ENCODE measurements at regions not wholly inside any gene's neighbourhood (a gene's known extent, or its start where the extent isn't known, plus 50 kb on each side); places are given as distances from the start of the nearest gene placed in this dataset.
A peak's percentile ranks its signal among the peaks of the same experiment; 100 is the strongest.

DNA sequence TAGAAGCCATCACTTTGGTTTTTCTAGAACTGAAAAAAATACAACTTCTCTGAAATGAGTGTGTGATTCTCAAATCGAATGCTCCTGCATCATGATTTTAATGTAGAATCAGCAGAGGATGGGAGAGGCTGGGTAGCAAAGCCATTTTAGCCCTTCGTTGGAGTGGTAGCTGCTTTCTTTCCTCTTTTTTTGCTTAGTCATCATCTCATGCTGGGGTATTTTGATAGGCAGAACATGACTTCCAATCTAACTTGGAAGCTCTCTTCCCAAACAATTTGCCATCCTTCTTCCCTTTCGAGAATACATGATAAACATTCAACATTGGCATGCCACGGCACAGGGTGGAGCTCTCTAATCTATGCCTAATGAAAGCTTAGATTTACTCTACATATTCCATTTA, 311.2 kb upstream of the LRATD1 start:
- no peak for DNase-seq

DNA sequence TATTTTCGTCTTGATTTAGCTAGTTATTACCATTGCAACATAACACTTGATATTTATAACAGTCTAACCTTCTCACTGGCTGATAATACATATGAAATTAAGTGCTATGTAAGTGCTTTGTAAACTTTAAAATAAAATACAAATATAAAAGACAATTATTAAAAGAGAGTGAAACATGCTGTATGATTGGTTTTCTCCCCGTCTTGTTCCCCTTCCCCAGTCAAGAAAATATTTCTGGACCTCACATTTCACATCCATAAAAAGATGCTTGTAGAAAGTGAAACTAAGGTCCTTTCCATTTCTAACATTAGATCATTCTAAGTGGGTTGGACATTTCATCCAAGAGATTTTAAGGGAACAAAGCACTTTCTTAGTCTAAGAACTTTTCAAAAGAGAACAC, 310.2 kb upstream of the LRATD1 start:
- no peak for DNase-seq

DNA sequence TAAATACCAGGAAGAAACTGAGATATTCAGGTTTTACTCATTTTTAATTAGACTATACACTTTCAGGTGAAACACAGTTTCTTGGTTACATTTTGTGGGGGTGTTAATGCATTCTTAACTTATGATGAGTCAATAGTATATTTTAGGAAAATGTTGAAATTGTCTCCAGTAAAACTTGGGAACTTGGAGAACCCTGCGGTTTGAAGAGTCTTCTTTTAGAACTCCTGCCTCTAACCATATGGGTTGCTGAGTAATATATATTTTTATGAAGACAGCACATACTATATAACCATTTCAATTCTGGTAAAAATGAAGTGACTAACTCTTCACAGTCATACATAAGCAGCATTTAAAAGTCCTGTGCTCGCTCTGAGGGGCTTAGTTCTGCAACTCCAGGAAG, 308.2 kb upstream of the LRATD1 start:
- DNase-seq, result no peak

DNA sequence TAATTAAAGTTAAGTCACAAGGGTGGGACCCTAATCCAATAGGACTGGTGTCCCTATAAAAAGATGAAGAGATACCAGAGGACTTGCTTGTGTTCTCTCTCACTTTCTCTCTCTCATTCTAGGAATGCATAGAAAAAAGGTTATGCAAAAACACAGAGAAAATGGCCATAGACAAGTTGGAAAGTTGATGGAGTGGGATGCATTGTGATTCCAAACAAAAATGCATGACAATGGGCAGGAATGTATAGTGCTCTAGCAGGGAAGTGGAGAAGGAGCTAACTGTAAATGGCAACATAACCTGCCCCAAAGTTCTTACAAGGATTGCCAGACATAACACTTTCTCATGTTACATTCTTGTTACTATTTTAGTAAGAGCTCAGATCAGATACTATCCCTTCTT, 301.6 kb upstream of the LRATD1 start:
- DNase-seq, result no peak

DNA sequence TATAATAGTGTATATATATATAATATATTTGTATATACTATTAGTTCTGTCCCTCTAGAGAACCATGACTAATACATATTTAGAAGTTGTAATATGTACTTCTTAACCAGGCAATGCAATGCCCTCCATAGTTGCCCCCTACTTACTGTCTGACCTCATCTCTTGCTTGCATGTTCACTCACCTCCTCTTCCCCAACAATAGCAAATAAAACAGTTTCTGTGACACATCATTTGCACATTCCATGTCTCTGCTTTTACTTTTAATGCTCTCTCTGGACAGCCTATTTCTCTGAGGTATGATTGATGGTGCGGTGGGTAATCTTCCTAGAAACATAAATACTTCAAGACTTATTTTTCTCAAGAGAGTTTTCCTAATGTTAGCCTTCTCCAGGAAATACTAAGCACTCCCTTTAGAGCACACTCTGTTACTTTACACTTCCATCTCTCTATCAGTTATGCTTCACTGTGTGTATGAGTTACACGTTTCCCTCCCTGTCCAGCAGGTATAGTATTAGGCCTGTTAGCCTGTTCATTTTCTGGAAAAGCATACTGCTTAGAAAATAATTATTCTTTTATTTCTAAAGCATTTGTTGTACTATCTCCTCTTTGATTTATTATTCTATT, 295.6 kb upstream of the LRATD1 start:
- DNase-seq, result no peak

DNA sequence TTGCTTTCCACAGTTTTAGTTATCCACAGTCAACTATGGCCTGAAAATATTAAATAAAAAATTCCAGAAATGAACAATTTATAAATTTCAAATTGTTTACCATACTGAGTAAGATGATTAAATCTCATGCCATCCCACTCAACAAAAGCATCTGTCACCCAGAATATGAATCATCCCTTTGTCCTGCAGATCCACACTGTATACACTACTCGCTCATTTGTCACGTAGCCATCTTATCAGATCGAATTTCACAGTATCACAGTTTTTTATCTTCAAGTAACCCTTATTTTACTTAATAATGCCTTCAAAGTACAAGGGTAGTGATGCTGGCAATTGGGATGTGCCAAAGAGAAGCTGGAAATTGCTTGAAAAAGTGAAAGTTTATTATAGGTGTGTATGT, 291.8 kb upstream of the LRATD1 start:
- DNase-seq, result no peak

DNA sequence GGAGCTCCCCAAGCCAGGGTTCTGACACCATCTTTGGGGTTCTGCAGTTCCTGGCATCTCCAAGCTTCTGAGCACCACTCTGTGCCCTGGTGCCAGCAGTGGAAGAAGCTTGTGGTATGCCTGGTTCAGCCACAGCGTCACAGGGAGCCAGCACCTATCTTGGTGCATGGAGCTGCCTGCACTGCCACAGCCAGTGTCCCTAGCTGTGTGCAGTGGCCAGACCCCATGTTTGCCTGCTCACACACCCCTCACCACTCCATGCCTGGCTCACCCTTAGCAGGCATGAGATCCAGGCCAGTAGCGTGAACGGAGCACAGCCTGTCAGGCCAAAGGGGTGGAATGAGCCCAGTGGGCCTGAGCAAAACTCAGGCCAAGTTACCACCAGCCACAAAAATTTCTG, 290.2 kb upstream of the LRATD1 start:
- no peak for DNase-seq

DNA sequence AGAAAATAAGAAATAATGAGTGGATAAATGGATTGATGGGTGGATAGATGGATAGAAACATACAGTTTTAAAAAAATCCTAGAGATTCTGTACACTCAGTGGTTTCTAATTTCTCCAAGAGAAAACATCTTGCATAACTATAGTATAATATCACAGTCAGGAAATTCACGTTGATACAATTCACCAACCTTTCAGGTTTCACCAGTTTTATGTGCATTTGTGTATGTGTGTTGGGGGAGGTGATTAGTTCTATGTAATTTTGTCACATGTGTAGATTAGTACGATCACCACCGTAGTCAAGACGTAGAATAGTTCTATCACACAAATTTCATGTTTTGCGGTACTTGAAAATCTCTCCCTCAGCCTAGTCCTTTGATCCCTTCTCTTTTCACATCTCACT, 288.2 kb upstream of the LRATD1 start:
- no peak for DNase-seq

DNA sequence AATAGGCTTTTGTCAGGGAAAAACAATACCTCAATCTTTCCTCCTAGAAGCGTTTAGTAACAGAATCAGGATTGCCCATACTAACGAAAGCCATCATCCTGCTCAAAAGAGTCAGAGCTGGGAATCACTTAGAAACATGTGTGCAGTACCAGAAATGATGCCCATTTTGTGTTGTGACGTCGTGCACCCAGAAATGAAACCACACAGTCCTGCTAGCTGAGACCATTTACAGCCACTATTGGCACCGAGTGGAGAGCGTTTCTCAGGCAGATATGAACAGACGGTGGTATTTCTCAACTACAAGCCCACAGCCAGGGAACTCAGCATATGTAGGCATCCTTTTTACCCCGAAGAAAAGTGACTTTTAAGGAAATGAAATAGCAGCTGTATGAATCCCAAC, 284.3 kb upstream of the LRATD1 start:
- DNase-seq, result no peak

DNA sequence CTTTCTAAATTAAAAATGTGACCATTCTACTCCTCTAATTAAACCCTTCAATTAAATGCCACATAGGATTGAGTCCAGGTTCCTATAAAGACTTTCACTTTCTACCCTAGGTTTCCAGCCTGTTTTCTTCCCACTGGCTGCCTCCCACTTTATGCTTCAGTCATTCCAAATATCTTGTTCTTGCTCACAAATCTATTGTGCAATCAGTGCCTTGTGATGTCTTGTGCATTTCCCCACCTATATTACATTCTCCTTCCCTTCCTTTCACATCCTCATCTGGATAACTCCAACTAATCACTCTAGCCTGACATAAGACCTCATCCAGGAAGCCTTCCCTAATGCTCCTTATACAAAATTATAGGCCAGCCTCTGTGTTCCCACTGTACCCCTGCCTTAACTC, 281.7 kb upstream of the LRATD1 start:
- no peak for DNase-seq

DNA sequence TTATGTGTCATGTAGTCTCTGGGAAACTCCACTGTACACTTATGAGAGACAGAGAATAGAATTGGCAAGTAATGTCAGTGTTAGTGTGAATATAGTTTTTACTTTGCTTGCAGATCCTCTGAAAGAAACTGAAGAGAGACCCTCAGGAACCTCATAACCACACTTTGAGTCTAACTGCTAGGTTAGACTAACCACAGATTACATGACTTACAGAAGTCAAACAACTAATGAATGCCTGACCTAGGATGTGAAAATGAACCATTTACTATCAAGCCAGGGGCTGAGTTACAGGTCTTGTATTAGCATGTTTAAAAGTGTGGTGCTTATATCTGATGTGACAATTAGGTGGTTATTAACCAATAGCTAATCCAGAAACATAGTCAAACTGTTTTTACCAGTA, 280.4 kb upstream of the LRATD1 start:
- no peak for DNase-seq

DNA sequence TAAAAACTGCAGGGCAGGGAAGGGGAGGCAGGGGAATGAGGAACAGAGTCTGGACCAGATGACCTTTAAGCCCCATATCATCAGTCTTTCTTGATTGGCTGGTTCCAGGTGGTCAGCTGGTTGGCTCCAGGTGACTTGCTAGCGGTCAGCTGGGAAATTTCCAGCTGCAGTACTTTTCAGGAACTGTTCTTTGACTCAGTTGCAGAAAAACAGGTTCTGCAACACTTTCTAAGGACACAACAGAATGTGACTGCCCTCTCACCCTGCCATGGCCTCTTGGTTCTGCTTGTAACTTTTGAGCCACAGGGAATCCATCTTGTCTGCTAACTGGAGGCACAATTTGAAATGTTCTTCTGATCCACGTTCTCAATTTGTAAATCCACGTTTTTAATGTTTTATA, 278.3 kb upstream of the LRATD1 start:
- DNase-seq, result no peak

DNA sequence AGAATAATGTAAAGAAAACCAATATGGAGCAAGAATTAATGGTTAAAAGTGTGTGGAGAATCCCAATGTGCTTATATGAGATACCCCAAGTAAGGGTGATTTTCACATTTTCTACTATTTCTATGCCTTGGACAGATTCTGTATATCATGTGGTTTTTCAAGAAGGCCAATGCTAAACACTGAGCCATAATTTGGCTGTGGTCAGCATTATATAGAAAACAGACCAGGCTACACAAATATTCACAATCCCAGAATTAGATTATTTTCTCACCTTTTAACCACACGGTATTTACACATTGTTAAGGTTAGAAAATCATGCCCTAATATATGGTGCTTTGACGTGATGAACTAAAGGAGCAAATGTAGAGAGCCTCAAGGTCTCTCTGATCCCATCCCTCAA, 277.4 kb upstream of the LRATD1 start:
- no peak for DNase-seq

DNA sequence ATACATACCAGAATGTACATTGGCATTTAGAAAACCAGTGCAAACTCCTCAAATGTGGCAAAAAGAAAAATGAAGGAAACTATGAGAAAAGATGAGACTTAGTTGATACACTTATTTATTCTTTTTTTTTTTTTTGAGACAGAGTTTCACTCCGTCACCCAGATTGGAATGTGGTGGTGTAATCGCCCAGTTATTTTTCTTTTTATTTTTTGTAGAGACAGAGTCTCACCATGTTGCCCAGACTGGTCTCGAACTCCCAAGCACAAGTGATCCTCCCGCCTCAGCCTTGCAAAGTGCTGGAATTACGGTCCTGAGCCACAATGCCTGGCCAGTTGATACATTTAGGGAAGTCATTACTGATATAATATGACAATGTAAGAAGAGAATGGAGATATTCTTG, 274.2 kb upstream of the LRATD1 start:
- DNase-seq, result no peak

DNA sequence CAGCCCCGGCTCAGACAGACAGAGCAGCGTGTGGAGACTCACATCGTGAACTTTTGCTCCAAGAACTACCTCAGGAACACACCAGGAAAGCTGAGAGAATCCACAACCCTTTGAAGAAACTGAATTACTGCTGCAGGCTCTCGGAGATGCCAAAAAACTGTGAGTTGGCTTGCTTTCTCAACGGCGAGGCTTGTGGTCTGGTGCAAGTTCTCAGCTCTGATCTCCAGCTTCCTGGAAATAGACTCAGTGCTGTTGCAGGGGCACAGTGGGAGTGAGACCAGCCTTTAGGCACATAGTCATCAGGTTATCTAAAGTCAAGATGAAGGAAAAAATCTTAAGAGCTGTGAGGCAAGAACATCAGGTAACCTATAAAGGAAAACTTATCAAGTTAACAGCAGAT, 273.7 kb upstream of the LRATD1 start:
- no peak for DNase-seq

DNA sequence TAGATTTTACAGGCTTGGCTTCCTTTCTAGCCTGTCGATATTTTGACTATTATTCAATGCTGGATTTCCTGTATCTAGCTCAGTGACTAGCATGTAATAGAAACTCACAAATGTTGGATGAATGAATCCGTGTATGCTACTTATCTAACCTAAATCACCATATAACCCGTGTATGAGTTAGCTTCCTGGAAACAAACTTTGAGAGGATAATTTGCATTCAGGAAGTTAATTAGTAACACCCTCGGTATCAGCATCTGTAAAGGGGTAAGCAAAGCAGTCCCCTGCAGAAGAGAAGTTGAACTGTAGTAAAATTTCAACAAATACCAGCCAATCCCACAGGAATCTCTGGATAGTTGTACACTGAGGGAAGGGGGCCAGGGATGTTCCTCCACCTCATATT, 269.4 kb upstream of the LRATD1 start:
- DNase-seq, result no peak

DNA sequence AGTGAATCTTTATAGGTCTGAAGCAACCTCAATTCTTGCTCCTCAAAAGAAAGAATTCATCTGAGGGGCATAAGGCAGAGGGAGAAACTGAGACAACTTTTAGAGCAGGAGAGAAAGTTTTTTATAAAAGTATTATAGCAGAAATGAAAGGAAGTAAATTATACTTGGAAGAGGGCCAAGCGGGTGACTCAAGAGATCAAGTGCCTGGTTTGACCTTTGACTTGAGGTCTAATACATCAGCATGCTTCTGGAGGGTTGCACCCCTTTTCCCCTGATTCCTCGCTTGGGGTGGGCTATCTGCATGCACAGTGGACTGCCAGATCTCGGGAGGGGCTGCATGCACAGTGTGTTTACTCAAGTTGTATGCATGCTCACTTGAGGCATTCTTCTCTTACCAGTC, 268.5 kb upstream of the LRATD1 start:
- DNase-seq, result no peak

DNA sequence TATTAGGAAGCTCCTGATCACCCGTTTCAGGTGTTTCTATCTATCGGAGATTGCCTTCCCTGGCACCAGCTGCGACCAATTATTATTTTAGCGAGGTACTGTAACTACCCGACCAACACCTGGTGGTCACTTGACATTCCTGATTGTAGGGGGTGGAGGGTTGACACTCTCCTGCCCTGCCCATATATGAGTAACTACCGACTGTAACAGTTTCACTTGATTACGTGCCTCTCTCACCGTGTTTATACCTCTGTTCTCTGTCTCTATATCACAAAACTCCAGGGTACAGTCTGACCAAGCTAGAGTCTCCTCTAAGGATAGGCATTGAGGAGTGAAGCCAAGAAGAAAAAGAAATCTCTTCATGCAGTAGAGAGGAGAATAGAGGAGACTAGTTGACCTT, 268.0 kb upstream of the LRATD1 start:
- DNase-seq, result no peak

DNA sequence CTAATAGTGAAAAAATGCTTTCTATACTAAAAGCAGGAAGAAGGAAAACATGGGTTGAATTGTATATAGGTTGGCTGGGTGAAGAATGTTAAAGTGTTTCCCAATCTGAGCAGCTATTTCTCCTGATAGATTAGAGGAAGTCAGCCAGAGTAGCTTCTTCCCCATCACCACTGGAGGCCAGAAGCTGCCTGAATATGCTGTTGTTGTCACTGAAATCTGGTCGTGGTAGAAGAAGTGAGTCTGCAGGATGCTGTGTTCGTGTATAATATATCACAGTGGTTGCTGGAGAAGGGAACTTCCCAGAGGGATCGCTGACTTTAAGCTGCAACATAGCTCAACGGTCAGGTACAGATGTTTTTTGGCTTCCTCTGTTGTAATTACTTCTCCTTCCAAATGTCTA, 247.5 kb upstream of the LRATD1 start:
- DNase-seq, result no peak

DNA sequence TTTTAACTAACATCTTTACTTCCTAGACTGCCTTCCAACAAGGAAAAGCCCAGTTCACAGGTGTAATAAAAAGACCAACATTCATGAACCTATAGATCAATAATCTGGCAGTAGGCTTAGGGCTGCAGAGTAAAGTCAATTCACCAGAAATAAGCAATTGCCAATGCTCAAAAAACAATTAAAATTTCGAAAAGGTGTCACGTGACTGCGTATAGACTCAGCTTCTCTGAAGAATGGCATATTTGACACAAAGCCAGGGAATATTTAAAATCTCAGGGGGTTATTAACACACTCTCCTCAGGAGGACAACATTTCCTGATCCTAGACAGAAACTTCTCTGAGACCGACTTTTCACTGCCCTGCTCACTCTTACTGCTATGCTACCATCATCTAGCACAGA, 245.2 kb upstream of the LRATD1 start:
- no peak for DNase-seq

DNA sequence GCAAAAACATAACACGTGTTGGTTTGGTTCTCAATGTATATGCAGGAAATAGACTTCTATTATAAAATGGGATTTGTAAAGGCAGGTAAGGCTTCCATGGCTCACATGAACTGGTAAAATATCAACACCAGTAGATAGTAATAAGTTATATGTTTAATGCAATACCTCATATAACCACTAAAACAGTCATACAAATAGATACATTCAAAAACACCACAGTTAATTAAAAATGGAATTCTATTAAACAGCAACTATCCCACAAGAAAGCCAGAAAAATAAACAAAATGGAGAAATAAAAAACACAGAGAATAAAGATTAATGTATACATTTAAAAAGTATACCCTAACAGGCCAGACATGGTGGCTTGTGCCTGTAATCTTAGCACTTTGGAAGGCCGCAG, 243.8 kb upstream of the LRATD1 start:
- no peak for DNase-seq

DNA sequence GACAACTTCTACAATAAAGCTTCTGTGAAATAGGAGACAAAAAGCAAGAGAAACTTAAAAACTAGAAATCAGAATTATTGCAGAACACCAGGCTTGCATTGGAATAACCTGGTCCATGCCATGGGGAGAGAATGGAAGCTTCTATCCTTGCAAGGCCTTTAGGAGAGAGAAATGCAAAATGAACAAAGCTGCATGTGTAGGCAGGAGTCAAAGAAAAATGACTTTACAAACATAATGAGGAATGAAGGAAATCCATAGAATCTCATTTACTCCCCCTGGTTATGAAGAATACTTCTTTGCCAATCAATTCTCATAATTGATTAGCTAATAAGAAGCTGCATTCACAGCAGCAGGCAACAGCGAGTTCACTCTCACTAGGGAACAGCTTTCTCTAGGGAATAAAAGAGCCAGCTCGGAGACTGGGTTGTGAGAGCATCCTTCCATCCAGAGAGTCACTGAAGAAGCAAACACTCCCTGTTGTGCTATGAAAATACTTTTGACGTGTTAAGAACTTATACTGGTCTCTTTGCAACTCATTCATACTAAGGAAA, 235.9 kb upstream of the LRATD1 start:
- no peak for DNase-seq

DNA sequence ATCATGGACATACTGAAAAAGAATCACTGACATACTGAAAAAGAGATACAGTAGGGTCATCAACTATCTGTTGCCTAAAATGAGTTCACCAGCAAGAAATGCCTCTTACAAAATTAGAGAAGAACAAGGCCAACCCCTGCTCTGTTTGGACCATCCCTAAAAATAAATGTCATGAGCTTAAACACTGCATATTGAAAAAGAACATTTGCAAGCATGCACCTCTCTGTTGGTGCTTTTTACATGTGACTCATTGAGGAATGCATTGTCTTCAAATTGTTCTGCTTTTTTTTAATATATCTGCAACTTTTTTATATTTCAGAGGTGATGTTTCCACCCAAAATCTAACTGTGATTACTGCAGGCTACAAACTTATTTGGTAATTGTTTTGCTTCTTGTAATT, 233.9 kb upstream of the LRATD1 start:
- no peak for DNase-seq

DNA sequence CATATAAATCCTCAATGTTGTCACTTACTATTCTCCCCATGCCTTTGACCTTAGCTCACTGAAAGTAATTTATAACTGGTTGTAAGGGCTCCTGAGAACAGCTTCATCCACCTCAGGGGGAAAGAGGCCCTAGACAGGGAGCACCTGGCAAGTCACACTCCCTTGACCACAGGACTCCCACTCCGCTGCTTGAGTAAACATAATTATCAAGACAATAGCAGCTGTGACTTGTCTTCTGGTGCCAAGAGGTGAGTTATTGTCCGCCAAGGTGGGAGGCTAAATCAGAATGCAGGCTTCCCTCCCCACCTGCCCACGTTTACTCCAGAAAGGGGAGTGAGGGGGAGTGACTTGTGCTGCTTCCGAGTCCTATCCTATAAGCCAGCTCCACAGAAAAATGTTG, 230.6 kb upstream of the LRATD1 start:
- DNase-seq, result peak; percentile 84

DNA sequence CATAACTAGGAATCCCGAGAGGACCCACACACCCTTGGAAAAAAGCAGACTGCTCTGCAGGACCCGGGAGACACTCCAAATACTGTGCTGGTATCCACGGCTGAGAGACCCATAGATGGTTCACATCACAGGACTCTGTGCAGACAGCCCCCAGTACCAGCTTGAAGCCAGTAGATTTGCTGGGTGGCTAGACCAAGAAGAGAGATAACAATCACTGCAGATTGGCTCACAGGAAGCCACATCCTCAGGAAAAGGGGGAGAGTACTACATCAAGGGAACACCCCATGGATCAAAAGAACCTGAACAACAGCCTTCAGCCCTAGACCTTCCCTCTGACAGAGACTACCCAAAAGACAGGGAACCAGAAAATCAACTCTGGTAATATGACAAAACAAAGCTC, 223.8 kb upstream of the LRATD1 start:
- no peak for DNase-seq

DNA sequence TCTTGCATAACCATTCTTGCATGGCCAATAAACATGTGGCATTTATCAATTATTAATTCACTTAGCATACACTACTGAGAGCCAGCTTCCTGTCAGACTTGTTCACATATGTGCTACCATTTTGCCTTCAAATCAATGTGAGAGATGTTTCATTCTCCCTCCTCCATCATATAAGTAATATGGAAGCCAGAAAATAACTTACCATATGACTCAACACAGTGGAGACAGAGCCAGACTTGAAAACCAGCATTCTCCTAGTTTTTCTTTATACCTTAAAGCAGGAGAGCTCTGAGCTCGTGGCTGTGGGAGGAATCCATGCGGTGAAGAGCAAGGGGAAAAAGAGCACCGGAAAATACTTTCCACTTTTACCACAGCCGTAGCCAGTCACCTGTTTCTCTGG, 215.0 kb upstream of the LRATD1 start:
- no peak for DNase-seq

Data from NCI-H1105 (cell line).